ENCODE measurements at regions not wholly inside any gene's neighbourhood (a gene's known extent, or its start where the extent isn't known, plus 50 kb on each side); places are given as distances from the start of the nearest gene placed in this dataset.
A peak's percentile ranks its signal among the peaks of the same experiment; 100 is the strongest.

DNA sequence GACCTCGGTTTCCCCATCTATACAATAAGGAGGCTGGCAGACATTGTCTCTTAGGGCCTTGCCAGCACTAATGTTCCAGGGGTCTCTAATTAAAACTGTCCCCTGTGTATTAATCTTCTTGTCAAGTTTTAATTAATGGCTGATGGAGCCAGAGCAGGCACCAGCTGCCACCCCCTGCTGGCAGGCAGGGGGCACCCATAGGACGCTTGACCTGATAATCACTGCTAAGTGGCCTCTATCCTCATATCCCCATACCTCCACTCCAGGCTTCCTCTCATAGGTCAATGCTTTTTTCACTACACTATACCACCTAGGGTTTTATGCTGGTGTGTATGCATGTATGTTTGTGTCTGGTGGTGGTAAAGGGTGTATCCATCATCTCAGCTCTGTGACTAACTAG, 89.4 kb downstream of the EFNB1 start:
- H3K79me2 ChIP-seq (ENCODE audit: insufficient read depth) = no peaks in the 10 kb centered on the region
- no peak overlapping the region for H3K27ac ChIP-seq (ENCODE audit: low read depth in 2 of 2, low read length in 1 of 2)
- TF ChIP-seq RXRA (IDR thresholded peaks at IDR 0.05; ENCODE audit: borderline replicate concordance, low read depth) (no peak), RAD21 (IDR thresholded peaks at IDR 0.05; ENCODE audit: low read length) (peak; percentile 34), FOXJ3 (CRISPR knock-in tag; IDR thresholded peaks at IDR 0.05) (no peak), SIN3A (IDR thresholded peaks at IDR 0.05; ENCODE audit: borderline replicate concordance, low read depth, low read length) (no peak)
- H3K4me1 ChIP-seq (ENCODE audit: control insufficient read depth in 1 of 2, insufficient read depth in 2 of 2, low read depth in 1 of 2, low read length in 1 of 2) = peaks cover 0 to 7% of the 10 kb centered on the region in 2 experiments; a peak in 1 of 4 replicates
- H3K27me3 ChIP-seq (ENCODE audit: insufficient read depth) = peaks cover 18% of the 10 kb centered on the region; the same call in 1 of the 2 replicates
- no peak overlapping the region for H3K9ac ChIP-seq
- H3K4me2 ChIP-seq = no peak overlapping the region
- H4K20me1 ChIP-seq (ENCODE audit: insufficient read depth) = no peaks in the 10 kb centered on the region
- no peak overlapping the region for H2AFZ ChIP-seq (ENCODE audit: low read depth)
- no peak overlapping the region for H3K4me3 ChIP-seq (ENCODE audit: low read depth in 2 of 2, low read length in 1 of 2)
- H3K9me2 ChIP-seq = no peaks in the 10 kb centered on the region
- H3F3A ChIP-seq (replicated peaks; ENCODE audit: insufficient read depth) = no peaks in the 10 kb centered on the region
- 19% methylated on average over 2 of the region's 2 CpGs for WGBS (ENCODE audit: low lambda C conversion rate)
- ChIA-PET POLR2A (no interaction called here), CTCF (interaction anchor here (0.9 to 9.6 kb wide), 6 partner anchors 9 to 89 kb away, joined by 3 to 52 read pairs (median 4); partner anchors contain the start of gene EFNB1)
- H3K9me3 ChIP-seq = no peaks in the 10 kb centered on the region
- H3K36me3 ChIP-seq (replicated peaks in 1 of 2; ENCODE audit: control insufficient read depth in 1 of 2, insufficient read depth in 2 of 2, low read length in 1 of 2) = no peaks in the 10 kb centered on the region
- no peak for DNase-seq

DNA sequence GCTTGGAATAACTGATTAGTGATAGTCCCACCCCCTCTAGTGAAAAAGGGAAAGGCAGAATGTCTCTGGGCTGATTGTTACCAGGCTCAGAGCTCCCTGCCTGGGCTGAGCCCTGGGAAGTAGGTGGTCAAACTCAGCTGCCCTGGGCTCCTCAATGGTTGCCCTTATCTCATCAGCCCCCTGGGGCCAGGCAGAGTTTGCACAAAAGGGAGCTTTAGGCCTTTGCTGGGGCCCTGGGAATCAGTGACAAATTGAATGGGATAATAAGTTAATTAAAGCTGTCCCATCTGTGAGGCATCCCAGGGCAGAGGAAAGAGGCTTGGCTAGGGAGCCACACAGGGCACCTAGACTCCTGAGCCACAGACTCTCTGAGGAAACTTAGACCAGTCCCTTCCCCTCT, 89.0 kb downstream of the EFNB1 start:
- CTCF ChIA-PET = interaction anchor here (1.2 to 9.6 kb wide), 4 partner anchors 9 to 88 kb away, joined by 3 to 52 read pairs (median 4); partner anchors contain the start of gene EFNB1

More for the DNA sequence above, 89.0 kb downstream of the EFNB1 start:
- H3K27ac ChIP-seq (ENCODE audit: low read depth in 2 of 2, low read length in 1 of 2) = no peak overlapping the region
- no peak overlapping the region for H3K4me3 ChIP-seq (ENCODE audit: low read depth in 2 of 2, low read length in 1 of 2)
- TF ChIP-seq EP300 (IDR thresholded peaks at IDR 0.05; ENCODE audit: borderline replicate concordance in 1 of 2, low read depth in 1 of 2, low read length in 1 of 2) = peak in 1 of 2 experiments; percentile 13; a peak in 1 of 4 replicates
- no peak for TF ChIP-seq FOSL2 (IDR thresholded peaks at IDR 0.05; ENCODE audit: borderline replicate concordance, low read depth)
- TF ChIP-seq REST (IDR thresholded peaks at IDR 0.05; ENCODE audit: low read depth, low read length) = no peak
- no peak for TF ChIP-seq MAX (IDR thresholded peaks at IDR 0.05; ENCODE audit: low read depth)
- TF ChIP-seq GABPA (IDR thresholded peaks at IDR 0.05; ENCODE audit: low read depth) = no peak
- TF ChIP-seq, protein P1, sequence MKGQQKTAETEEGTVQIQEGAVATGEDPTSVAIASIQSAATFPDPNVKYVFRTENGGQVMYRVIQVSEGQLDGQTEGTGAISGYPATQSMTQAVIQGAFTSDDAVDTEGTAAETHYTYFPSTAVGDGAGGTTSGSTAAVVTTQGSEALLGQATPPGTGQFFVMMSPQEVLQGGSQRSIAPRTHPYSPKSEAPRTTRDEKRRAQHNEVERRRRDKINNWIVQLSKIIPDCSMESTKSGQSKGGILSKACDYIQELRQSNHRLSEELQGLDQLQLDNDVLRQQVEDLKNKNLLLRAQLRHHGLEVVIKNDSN (IDR thresholded peaks at IDR 0.05; ENCODE audit: borderline replicate concordance, low read depth) = no peak
- no peak for TF ChIP-seq USF2 (IDR thresholded peaks at IDR 0.05; ENCODE audit: borderline replicate concordance, low read depth, low read length)
- H3K9me3 ChIP-seq = no peaks in the 10 kb centered on the region
- no peaks in the 10 kb centered on the region for H3K36me3 ChIP-seq (replicated peaks in 1 of 2; ENCODE audit: control insufficient read depth in 1 of 2, insufficient read depth in 2 of 2, low read length in 1 of 2)
- no peaks in the 10 kb centered on the region for H3K79me2 ChIP-seq (ENCODE audit: insufficient read depth)
- DNase-seq = peak; percentile 47
- H3K9me2 ChIP-seq = no peaks in the 10 kb centered on the region
- no peak overlapping the region for H3K4me2 ChIP-seq
- peaks cover 0 to 7% of the 10 kb centered on the region in 2 experiments; a peak in 1 of 4 replicates for H3K4me1 ChIP-seq (ENCODE audit: control insufficient read depth in 1 of 2, insufficient read depth in 2 of 2, low read depth in 1 of 2, low read length in 1 of 2)
- POLR2A ChIA-PET = no interaction called here
- no peaks in the 10 kb centered on the region for H4K20me1 ChIP-seq (ENCODE audit: insufficient read depth)
- H3K27me3 ChIP-seq (ENCODE audit: insufficient read depth) = peaks cover 21% of the 10 kb centered on the region; the same call in 1 of the 2 replicates
- H3K9ac ChIP-seq = no peak overlapping the region
- H2AFZ ChIP-seq (ENCODE audit: low read depth) = no peak overlapping the region
- no peaks in the 10 kb centered on the region for H3F3A ChIP-seq (replicated peaks; ENCODE audit: insufficient read depth)

All from SK-N-SH (cell line).